Heart left ventricle (tissue), 16 donors: ENCODE measurements at regions not wholly inside any gene's neighbourhood (a gene's known extent, or its start where the extent isn't known, plus 50 kb on each side); places are given as distances from the start of the nearest gene placed in this dataset.
"Not testable (repeated sequence)": the region's sequence is repeated elsewhere in the genome, so short reads cannot be mapped to it uniquely, and the experiment has no call there.

Source experiments
- ATAC-seq, 4 donors: fragments of 200-7000 bp; cut with Tn5 transposase; one replicate each; pipeline ENCODE4 v1.9.1; 2020 to 2022; ENCODE audit warnings: moderate library complexity in 4 of 4, mild to moderate bottlenecking in 3 of 4, moderate number of reproducible peaks in 1 of 4
- DNase-seq, 5 donors: peaks; one replicate each; pipeline ENCODE4 v3.0.0-alpha.2; 2020
- H3K27ac ChIP-seq, 12 donors: fragments of 200-600 bp; sonication (generic) in 4 of 12; one replicate each; pipeline versions ENCODE4 v1.5.0 to v1.8.0; 2016 to 2022; ENCODE audit warnings: mild to moderate bottlenecking in 2 of 12
- H3K27me3 ChIP-seq, 9 donors: fragments of 200-600 bp; sonication (generic) in 2 of 9; one replicate each; pipeline versions ENCODE4 v1.5.1 to v1.8.0; 2016 to 2022; ENCODE audit warnings: mild to moderate bottlenecking in 3 of 9
- H3K36me3 ChIP-seq, 9 donors: fragments of 200-600 bp; sonication (generic) in 2 of 9; one replicate each; pipeline versions ENCODE4 v1.5.0 to v1.8.0; 2018 to 2022; ENCODE audit warnings: mild to moderate bottlenecking in 2 of 9
- H3K4me1 ChIP-seq, 12 donors: fragments of 200-600 bp; sonication (generic) in 4 of 12; one replicate each; pipeline versions ENCODE4 v1.5.0 to v1.8.0; 2016 to 2022; ENCODE audit warnings: mild to moderate bottlenecking in 3 of 12
- H3K4me3 ChIP-seq, 12 donors: fragments of 200-600 bp; sonication (generic) in 4 of 12; one replicate each; pipeline versions ENCODE4 v1.5.0 to v1.8.0; 2017 to 2022; ENCODE audit warnings: mild to moderate bottlenecking in 9 of 12, moderate library complexity in 4 of 12
- H3K9me3 ChIP-seq, 12 donors: fragments of 200-600 bp; sonication (generic) in 4 of 12; one replicate each; pipeline versions ENCODE4 v1.5.0 to v1.8.0; 2016 to 2022; ENCODE audit warnings: mild to moderate bottlenecking in 1 of 12
- POLR2A ChIP-seq, 2 donors: fragments of 450-650 bp; IDR thresholded peaks; one replicate each; pipeline ENCODE4 v1.6.1; 2017; ENCODE audit warnings: antibody characterized with exemption in 2 of 2, mild to moderate bottlenecking in 2 of 2, moderate library complexity in 2 of 2
- WGBS, 4 donors: extraction: QIAGEN DNeasy Blood & Tissue Kit in 2 of 4; methylation state at CpG; one replicate each; pipeline versions ENCODE4 v1.1.5 to v1.1.7; 2013 to 2018; 5-methylcytosine and 5-hydroxymethylcytosine counted together
- intact Hi-C, 10 donors: fragments of 100-400 bp; cut with DNase I; formaldehyde crosslinking; loops; one replicate each; pipeline versions ENCODE4 v1.11.1 to v1.14.2; 2022
- TF ChIP-seq, protein P1 (sequence below), 12 donors: fragments of 200-600 bp; sonication (generic) in 4 of 12; IDR thresholded peaks; one replicate each; pipeline versions ENCODE4 v1.5.0 to v1.8.0; 2018 to 2022; ENCODE audit warnings: antibody characterized with exemption in 12 of 12, mild to moderate bottlenecking in 5 of 12
- donor health status: ischemic (EF 13 %, LVEDD 7.1; RV severe dilation, severe dysfunction).
- donor health status: healthy with polysubstance abuse.
- donor health status: DM: no; HTN: yes; CAD: no.
- donor health status: DM: no; HTN: no; CAD: no.
- donor health status: ischemic (EF 25% LVEDD 6.9; RV normal size, moderate dysfunction).
- donor health status: ischemic (EF 25% LVEDD 5.7; RV mildly dilated, moderate dysfunction).
- donor health status: healthy.
- donor health status: DM: yes; HTN: yes; CAD: no.
- donor health status: ischemic (EF 35%, LVEDD 5.7; RV mildly dilated, moderate dysfunction).
- donor health status: nonischemic (EF 11% LVEDD 7.7; RV severe dilation, severe dysfunction).
- donor health status: DM: yes; HTN: yes; CAD: no.
- donor health status: PGD.
- donor health status: ischemic (EF 29% LVEDD 5.4; RV normal size, mild dysfunction).
- donor health status: nonischemic (EF 23%, LVEDD 6.1; RV moderate dilation, normal function).

DNA sequence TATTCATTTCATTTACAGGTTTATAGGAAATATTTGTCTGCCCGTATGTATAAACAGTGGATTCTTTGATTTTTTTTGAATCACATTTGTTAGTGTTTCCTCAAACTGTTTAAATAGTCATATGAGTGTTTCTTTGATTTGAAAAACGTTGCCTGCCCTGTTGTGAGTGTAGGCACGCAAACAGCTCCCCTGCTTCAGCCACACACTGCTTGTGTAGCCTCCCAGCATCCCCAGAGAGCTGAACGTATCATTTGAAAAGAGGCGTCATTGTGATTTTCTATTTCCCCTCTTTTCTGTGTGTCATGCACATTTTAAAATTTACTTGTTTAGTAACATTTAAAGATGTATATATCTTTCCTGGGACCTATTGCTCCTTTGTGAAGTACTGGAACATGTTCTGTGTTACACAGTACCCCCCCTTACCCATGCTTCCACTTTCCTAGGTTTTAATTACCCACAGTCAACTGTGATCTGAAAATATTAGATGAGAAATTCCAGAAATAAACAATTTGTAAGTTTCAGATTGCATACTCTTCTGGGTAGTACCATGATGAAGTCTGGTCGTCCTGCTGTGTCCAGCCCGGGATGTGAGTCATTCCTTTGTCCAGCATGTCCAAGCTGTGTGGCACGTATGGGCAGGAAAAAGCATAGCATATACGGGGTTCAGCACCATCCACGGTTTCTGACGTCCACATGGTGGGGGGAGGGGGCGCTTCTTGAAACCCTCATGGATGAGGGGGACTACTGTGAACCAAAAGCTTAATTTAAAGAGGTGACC is 78.7 kb downstream of the NPIPB11 start:
- 81 to 82% (median 82%) methylated on average over 12 of the region's 12 CpGs for WGBS, 4 donors
- H3K4me1 ChIP-seq, ATAC-seq, H3K9me3 ChIP-seq, DNase-seq, H3K4me3 ChIP-seq, H3K27me3 ChIP-seq, intact Hi-C loops, H3K27ac ChIP-seq: not testable (repeated sequence)
- H3K36me3 ChIP-seq = peaks cover 0 to 12% (median 4%) of the 10 kb centered on the region in 9 donors

GRCh38 chr16:29326164-29327125 is 80.1 kb downstream of the NPIPB11 start:
- H3K9me3 ChIP-seq, H3K27me3 ChIP-seq, intact Hi-C loops, DNase-seq, H3K4me1 ChIP-seq, H3K4me3 ChIP-seq, H3K27ac ChIP-seq: not testable (repeated sequence)
- 70 to 84% (median 77%) methylated on average over 14 to 32 of the region's 34 CpGs for WGBS, 4 donors
- ATAC-seq = peak in 3 of 4 donors; percentile 23 to 72 (median 36)
- peaks cover 0 to 12% (median 4%) of the 10 kb centered on the region in 9 donors for H3K36me3 ChIP-seq

DNA sequence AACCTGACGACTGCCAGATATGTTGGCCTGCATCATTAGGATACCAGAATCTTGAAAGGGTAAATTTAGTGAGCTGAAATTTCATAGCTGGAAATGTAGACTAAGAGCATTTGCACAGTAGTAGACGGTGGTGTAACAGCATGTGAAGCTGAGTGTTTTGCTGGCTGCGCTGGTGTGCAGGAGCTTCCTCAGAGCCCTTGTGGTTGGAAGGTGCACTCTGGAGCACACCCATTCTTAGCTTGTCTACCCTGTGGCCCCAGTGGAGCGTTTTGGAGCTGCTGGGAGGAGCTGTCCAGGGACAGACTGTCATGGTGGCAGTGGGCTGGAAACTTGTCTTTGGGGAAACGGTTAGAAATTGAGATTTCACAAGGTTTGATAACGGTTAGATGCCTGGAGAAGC is 82.8 kb downstream of the NPIPB11 start:
- H3K4me1 ChIP-seq = peaks cover 0 to 12% (median 5%) of the 10 kb centered on the region in 12 donors
- H3K4me3 ChIP-seq, H3K36me3 ChIP-seq, H3K27ac ChIP-seq, H3K9me3 ChIP-seq, H3K27me3 ChIP-seq, intact Hi-C loops, DNase-seq: not testable (repeated sequence)
- 74 to 85% (median 79%) methylated on average over 6 of the region's 6 CpGs for WGBS, 4 donors
- ATAC-seq = peak in 1 of 4 donors; percentile 7

DNA sequence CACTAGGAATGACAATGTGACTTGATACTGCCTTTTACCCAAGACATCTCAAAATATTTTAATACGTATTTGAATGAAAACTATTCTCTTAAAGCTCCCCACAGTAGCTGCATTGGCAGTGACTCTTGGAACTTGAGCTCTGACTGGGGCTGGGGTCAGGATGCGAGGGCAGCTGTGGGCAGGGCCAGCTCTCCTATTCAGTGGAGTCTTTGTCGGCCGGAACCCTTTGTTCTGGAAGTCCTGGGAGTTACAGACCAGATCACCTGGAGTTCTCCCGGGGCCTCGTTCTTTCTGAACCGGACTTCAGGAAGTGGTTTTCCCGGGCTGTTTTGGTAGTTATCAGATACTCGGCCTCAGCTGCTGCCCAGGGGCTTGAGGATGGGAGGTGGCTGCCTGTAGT is 84.9 kb downstream of the NPIPB11 start:
- no peak for TF ChIP-seq POLR2A (IDR thresholded peaks at IDR 0.05)
- TF ChIP-seq, protein P1, sequence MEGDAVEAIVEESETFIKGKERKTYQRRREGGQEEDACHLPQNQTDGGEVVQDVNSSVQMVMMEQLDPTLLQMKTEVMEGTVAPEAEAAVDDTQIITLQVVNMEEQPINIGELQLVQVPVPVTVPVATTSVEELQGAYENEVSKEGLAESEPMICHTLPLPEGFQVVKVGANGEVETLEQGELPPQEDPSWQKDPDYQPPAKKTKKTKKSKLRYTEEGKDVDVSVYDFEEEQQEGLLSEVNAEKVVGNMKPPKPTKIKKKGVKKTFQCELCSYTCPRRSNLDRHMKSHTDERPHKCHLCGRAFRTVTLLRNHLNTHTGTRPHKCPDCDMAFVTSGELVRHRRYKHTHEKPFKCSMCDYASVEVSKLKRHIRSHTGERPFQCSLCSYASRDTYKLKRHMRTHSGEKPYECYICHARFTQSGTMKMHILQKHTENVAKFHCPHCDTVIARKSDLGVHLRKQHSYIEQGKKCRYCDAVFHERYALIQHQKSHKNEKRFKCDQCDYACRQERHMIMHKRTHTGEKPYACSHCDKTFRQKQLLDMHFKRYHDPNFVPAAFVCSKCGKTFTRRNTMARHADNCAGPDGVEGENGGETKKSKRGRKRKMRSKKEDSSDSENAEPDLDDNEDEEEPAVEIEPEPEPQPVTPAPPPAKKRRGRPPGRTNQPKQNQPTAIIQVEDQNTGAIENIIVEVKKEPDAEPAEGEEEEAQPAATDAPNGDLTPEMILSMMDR (IDR thresholded peaks at IDR 0.05) = no peak
- Histone ChIP-seq H3K27ac (peak overlapping the region in 5 of 12 donors; percentile 12 to 60 (median 23)), H3K36me3 (peaks cover 0 to 3% (median 0%) of the 10 kb centered on the region in 9 donors), H3K4me3 (no peak overlapping the region), H3K4me1 (peaks cover 0 to 20% (median 13%) of the 10 kb centered on the region in 12 donors), H3K27me3 (no peaks in the 10 kb centered on the region), H3K9me3 (no peaks in the 10 kb centered on the region)
- DNase-seq = no peak
- intact Hi-C loops = no loop called here
- peak in 1 of 4 donors; percentile 44 for ATAC-seq
- WGBS, 4 donors = 51 to 70% (median 63%) methylated on average over 9 of the region's 9 CpGs

DNA sequence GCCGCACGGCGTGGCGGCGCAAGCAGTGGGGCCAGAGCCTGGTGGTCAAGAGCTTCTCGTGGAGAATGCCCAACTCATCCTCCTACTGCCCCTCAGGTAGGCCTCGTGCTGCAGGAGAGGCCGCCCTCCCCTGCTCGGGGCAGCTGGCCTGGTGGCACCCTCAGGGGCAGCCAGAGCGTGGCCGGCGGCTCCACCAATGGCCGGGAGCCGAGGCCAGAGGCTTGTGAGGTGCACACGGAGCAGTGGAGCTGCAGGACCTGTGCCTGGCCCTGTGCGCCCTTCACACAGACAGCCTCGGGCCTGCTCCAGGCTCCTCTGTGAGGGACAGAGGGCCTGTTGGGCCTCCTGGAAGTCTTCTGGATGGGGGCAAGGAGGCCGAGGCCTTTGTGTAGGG is 85.5 kb downstream of the NPIPB11 start:
- H3K27ac ChIP-seq = peak overlapping the region in 4 of 12 donors; percentile 12 to 60 (median 44)
- WGBS, 4 donors = 94 to 98% (median 96%) methylated on average over 12 to 18 of the region's 18 CpGs
- H3K4me1 ChIP-seq = peaks cover 0 to 20% (median 13%) of the 10 kb centered on the region in 12 donors
- intact Hi-C loops = no loop called here
- H3K4me3 ChIP-seq = no peak overlapping the region
- H3K27me3 ChIP-seq = no peaks in the 10 kb centered on the region
- peaks cover 0 to 3% (median 0%) of the 10 kb centered on the region in 9 donors for H3K36me3 ChIP-seq
- DNase-seq (no peak), ATAC-seq (peak in 1 of 4 donors; percentile 4)
- H3K9me3 ChIP-seq = no peaks in the 10 kb centered on the region
- TF ChIP-seq, protein P1 (IDR thresholded peaks at IDR 0.05) = no peak
- no peak for TF ChIP-seq POLR2A (IDR thresholded peaks at IDR 0.05)
